HG03442 (cell line): ENCODE measurements at regions not wholly inside any gene's neighbourhood (a gene's known extent, or its start where the extent isn't known, plus 50 kb on each side); places are given as distances from the start of the nearest gene placed in this dataset.

Experiments used
- ATAC-seq: cut with Tn5 transposase; IDR thresholded peaks from one replicate; pipeline ENCODE4 v1.9.1; 2021; ENCODE audit warnings: mild to moderate bottlenecking, moderate library complexity; ENCODE audit not compliant: unreplicated experiment

GRCh38 chrX:46306103-46306502 is 239.1 kb downstream of the ZNF674 start:
- no peak for ATAC-seq

GRCh38 chrX:46305431-46305830 is 239.8 kb downstream of the ZNF674 start:
- ATAC-seq = no peak

GRCh38 chrX:46301903-46302302 is 243.3 kb downstream of the ZNF674 start:
- no peak for ATAC-seq

GRCh38 chrX:46298821-46299220 is 246.4 kb downstream of the ZNF674 start:
- ATAC-seq = no peak

GRCh38 chrX:46295963-46296362 is 249.3 kb downstream of the ZNF674 start:
- ATAC-seq = no peak

GRCh38 chrX:46294234-46294633 is 251.0 kb downstream of the ZNF674 start:
- ATAC-seq = no peak

GRCh38 chrX:46279925-46280313 is 265.3 kb downstream of the ZNF674 start:
- ATAC-seq = peak; percentile 50

GRCh38 chrX:46279214-46279924 is 265.9 kb downstream of the ZNF674 start:
- ATAC-seq = no peak

GRCh38 chrX:46278572-46278971 is 266.6 kb downstream of the ZNF674 start:
- no peak for ATAC-seq

GRCh38 chrX:46268412-46268811 is 276.8 kb downstream of the ZNF674 start:
- ATAC-seq = no peak

- ATAC-seq = no peak
Measured at GRCh38 chrX:46263494-46263893, 281.7 kb downstream of the ZNF674 start.

- ATAC-seq = no peak
Measured at GRCh38 chrX:46262304-46262703, 282.9 kb downstream of the ZNF674 start.

- no peak for ATAC-seq
Measured at GRCh38 chrX:46260499-46260898, 284.7 kb downstream of the ZNF674 start.

- ATAC-seq = no peak
Measured at GRCh38 chrX:46258356-46258755, 286.9 kb downstream of the ZNF674 start.

- no peak for ATAC-seq
Measured at GRCh38 chrX:46257451-46257879, 287.8 kb downstream of the ZNF674 start.

GRCh38 chrX:46256875-46257274 is 288.3 kb downstream of the ZNF674 start:
- ATAC-seq = no peak

- no peak for ATAC-seq
Measured at GRCh38 chrX:46255046-46255445, 290.2 kb downstream of the ZNF674 start.

- no peak for ATAC-seq
Measured at GRCh38 chrX:46254641-46255040, 290.6 kb downstream of the ZNF674 start.

GRCh38 chrX:46251755-46252154 is 293.5 kb downstream of the ZNF674 start:
- no peak for ATAC-seq

- no peak for ATAC-seq
Measured at GRCh38 chrX:46250151-46250550, 295.1 kb downstream of the ZNF674 start.

- no peak for ATAC-seq
Measured at GRCh38 chrX:46247456-46247855, 297.8 kb downstream of the ZNF674 start.

GRCh38 chrX:46244451-46244850 is 300.8 kb downstream of the ZNF674 start:
- no peak for ATAC-seq

- no peak for ATAC-seq
Measured at GRCh38 chrX:46236411-46236810, 308.8 kb downstream of the ZNF674 start.
